Right ventricle myocardium inferior (tissue), 1 donor: ENCODE measurements at regions not wholly inside any gene's neighbourhood (a gene's known extent, or its start where the extent isn't known, plus 50 kb on each side); places are given as distances from the start of the nearest gene placed in this dataset.

Experiments used
- ATAC-seq: fragments of 200-7000 bp; cut with Tn5 transposase; one replicate; pipeline ENCODE4 v1.9.1; 2020; ENCODE audit warnings: mild to moderate bottlenecking, moderate library complexity
- DNase-seq: peaks from one replicate; pipeline ENCODE4 v3.0.0; 2021; ENCODE audit errors: missing footprints
- intact Hi-C: fragments of 100-400 bp; cut with DNase I; formaldehyde crosslinking; loops from one replicate; pipeline ENCODE4 v1.11.0; 2022
- donor health status: DM: no; HTN: yes; CAD: no; lungs with severe emphysema.

- intact Hi-C loops: no loop called here
- no peak for DNase-seq
- ATAC-seq: no peak
These were observed 391.2 kb upstream of the NUDT12 start for GRCh38 chr5:103953601-103954382.

GRCh38 chr5:103951776-103952175, 389.2 kb upstream of the NUDT12 start:
- ATAC-seq (no peak), DNase-seq (no peak)
- intact Hi-C loops: no loop called here

- ATAC-seq: no peak
- no peak for DNase-seq
- intact Hi-C loops: no loop called here
These were observed 380.6 kb upstream of the NUDT12 start for GRCh38 chr5:103943230-103943629.

GRCh38 chr5:103942587-103943186, 380.1 kb upstream of the NUDT12 start:
- DNase-seq: no peak
- ATAC-seq: no peak
- intact Hi-C loops: no loop called here

- ATAC-seq (no peak), DNase-seq (no peak)
- intact Hi-C loops: no loop called here
These were observed 379.0 kb upstream of the NUDT12 start for GRCh38 chr5:103941596-103941995.

GRCh38 chr5:103938146-103938695, 375.6 kb upstream of the NUDT12 start:
- ATAC-seq: no peak
- intact Hi-C loops: no loop called here
- no peak for DNase-seq

- intact Hi-C loops: no loop called here
- ATAC-seq (no peak), DNase-seq (no peak)
These were observed 366.9 kb upstream of the NUDT12 start for GRCh38 chr5:103929338-103930013.

GRCh38 chr5:103927739-103928138, 365.1 kb upstream of the NUDT12 start:
- intact Hi-C loops: no loop called here
- no peak for ATAC-seq
- DNase-seq: no peak

- ATAC-seq (no peak), DNase-seq (no peak)
- intact Hi-C loops: no loop called here
These were observed 361.1 kb upstream of the NUDT12 start for GRCh38 chr5:103923616-103924168.

- intact Hi-C loops: no loop called here
- ATAC-seq (no peak), DNase-seq (no peak)
These were observed 356.9 kb upstream of the NUDT12 start for GRCh38 chr5:103919506-103919905.

GRCh38 chr5:103918668-103919367, 356.2 kb upstream of the NUDT12 start:
- DNase-seq (no peak), ATAC-seq (no peak)
- intact Hi-C loops: no loop called here

- no peak for DNase-seq
- intact Hi-C loops: no loop called here
- ATAC-seq: no peak
These were observed 352.5 kb upstream of the NUDT12 start for GRCh38 chr5:103915081-103915480.

GRCh38 chr5:103910786-103911185, 348.2 kb upstream of the NUDT12 start:
- DNase-seq (no peak), ATAC-seq (no peak)
- intact Hi-C loops: no loop called here

GRCh38 chr5:103910011-103910410, 347.4 kb upstream of the NUDT12 start:
- no peak for DNase-seq
- intact Hi-C loops: no loop called here
- no peak for ATAC-seq

GRCh38 chr5:103909391-103909790, 346.8 kb upstream of the NUDT12 start:
- ATAC-seq (no peak), DNase-seq (no peak)

GRCh38 chr5:103908336-103909080, 345.9 kb upstream of the NUDT12 start:
- DNase-seq: no peak
- no peak for ATAC-seq
- intact Hi-C loops: no loop called here

More at GRCh38 chr5:103909391-103909790, 346.8 kb upstream of the NUDT12 start:
- intact Hi-C loops: no loop called here

- ATAC-seq (no peak), DNase-seq (no peak)
- intact Hi-C loops: no loop called here
These were observed 344.4 kb upstream of the NUDT12 start for GRCh38 chr5:103907001-103907400.

- intact Hi-C loops: no loop called here
- no peak for ATAC-seq
- DNase-seq: no peak
These were observed 342.1 kb upstream of the NUDT12 start for GRCh38 chr5:103904651-103905050.
